K562 (cell line): ENCODE measurements at regions not wholly inside any gene's neighbourhood (a gene's known extent, or its start where the extent isn't known, plus 50 kb on each side); places are given as distances from the start of the nearest gene placed in this dataset.

Source experiments
- ATAC-seq: fragments of 200-7000 bp; cut with Tn5 transposase; 3 replicates; pipeline ENCODE4 v1.9.1; 2020; ENCODE audit warnings: moderate library complexity
- BruUV-seq: library from RNA; stranded (reverse); fragments of 400-500 nt; replicated peaks from 2 replicates; lab custom pipeline; 2021; lab: Mats Ljungman, UMichigan
- CTCF ChIA-PET: fragments of 300-600 bp; formaldehyde crosslinking; extraction: SDS; loops from one replicate; lab custom pipeline; 2021; ENCODE audit warnings: low intra/inter-chr PET ratio; lab: Yijun Ruan, JAX
- POLR2A ChIA-PET: fragments of 300-600, 350-650 bp; sonication (Branson Sonifier 250); formaldehyde crosslinking; extraction: SDS; loops from one replicate; lab custom pipeline; 2021; ENCODE audit warnings: antibody characterized with exemption, inconsistent platforms; lab: Yijun Ruan, JAX
- DNase-seq, 4 experiments: peaks; one replicate each; pipeline versions ENCODE4 v3.0.0 to v3.0.0-alpha.2; 2011 to 2018; ENCODE audit warnings: low spot score in 3 of 4, mixed read lengths in 3 of 4; ENCODE audit errors: extremely low read depth in 1 of 4
- FAIRE-seq: peaks from 2 replicates; lab custom pipeline; 2011; peaks lifted over from hg19 to GRCh38; lab: Jason Lieb, UNC
- H2AFZ ChIP-seq: 2 replicates; pipeline ENCODE4 v1.6.0; 2011; ENCODE audit warnings: low read depth, low read length, control low read depth, inconsistent platforms
- H3K27ac ChIP-seq: fragments of 200-600 bp; 3 replicates; pipeline ENCODE4 v1.8.0; 2011; ENCODE audit warnings: low read depth, mild to moderate bottlenecking, control low read depth, inconsistent platforms, low read length, moderate library complexity, mixed read lengths; ENCODE audit errors: extremely low read depth
- H3K27me3 ChIP-seq, 2 experiments: fragments of 300-600 bp in 1 of 2; 2 replicates in 1 of 2; 3 replicates in 1 of 2; pipeline versions ENCODE4 v1.6.0 to v1.8.0; 2011; ENCODE audit warnings: inconsistent platforms in 2 of 2, low read length in 2 of 2, mild to moderate bottlenecking in 1 of 2, mixed read lengths in 1 of 2, moderate library complexity in 1 of 2; ENCODE audit not compliant: control insufficient read depth in 2 of 2, insufficient read depth in 2 of 2
- H3K36me3 ChIP-seq: fragments of 300-600 bp; 3 replicates; pipeline ENCODE4 v1.8.0; 2011; ENCODE audit warnings: mild to moderate bottlenecking, low read length, inconsistent platforms; ENCODE audit not compliant: control insufficient read depth, insufficient read depth
- H3K4me1 ChIP-seq, 2 experiments: fragments of 200-600 bp in 1 of 2; replicated peaks in 1 of 2; 2 replicates in 1 of 2; 3 replicates in 1 of 2; pipeline versions ENCODE4 v1.5.1 to v1.8.0; 2011; ENCODE audit warnings: inconsistent platforms in 2 of 2, low read length in 2 of 2, mild to moderate bottlenecking in 1 of 2, mixed read lengths in 1 of 2, moderate library complexity in 1 of 2; ENCODE audit not compliant: control insufficient read depth in 2 of 2, insufficient read depth in 2 of 2
- H3K4me2 ChIP-seq: 2 replicates; pipeline ENCODE4 v1.6.1; 2011; ENCODE audit warnings: low read length, control low read depth, inconsistent platforms, mixed read lengths; ENCODE audit not compliant: insufficient read depth
- H3K4me3 ChIP-seq: fragments of 200-600 bp; sonication (generic), shearing (Covaris generic); 2 replicates; pipeline ENCODE4 v1.5.1; 2016; ENCODE audit warnings: control low read depth, inconsistent platforms
- H3K79me2 ChIP-seq: fragments of 200-600 bp; 3 replicates; pipeline ENCODE4 v1.8.0; 2011; ENCODE audit warnings: low read length, inconsistent platforms; ENCODE audit not compliant: control insufficient read depth, insufficient read depth
- H3K9ac ChIP-seq, 2 experiments: 2 replicates each; pipeline versions ENCODE4 v1.6.0 to v1.6.1; 2011; ENCODE audit warnings: low read depth in 2 of 2, low read length in 2 of 2, control low read depth in 1 of 2, inconsistent platforms in 1 of 2, mild to moderate bottlenecking in 1 of 2, mixed read lengths in 1 of 2; ENCODE audit not compliant: insufficient read depth in 1 of 2
- H3K9me1 ChIP-seq: one replicate; pipeline ENCODE4 v1.6.0; 2011; ENCODE audit warnings: inconsistent platforms, mild to moderate bottlenecking, low read length, moderate library complexity; ENCODE audit not compliant: control insufficient read depth, insufficient read depth
- H3K9me3 ChIP-seq: replicated peaks from 2 replicates; pipeline ENCODE4 v1.5.1; 2011; ENCODE audit warnings: low read depth, low read length, inconsistent platforms; ENCODE audit not compliant: control insufficient read depth, insufficient read depth
- H4K20me1 ChIP-seq: replicated peaks from 2 replicates; pipeline ENCODE4 v1.6.1; 2011; ENCODE audit warnings: low read length, inconsistent platforms, mixed read lengths; ENCODE audit not compliant: control insufficient read depth, insufficient read depth
- DEAF1 ChIP-seq: fragments of 450-650 bp; formaldehyde crosslinking; IDR thresholded peaks from 2 replicates; pipeline ENCODE4 v1.4.0; 2020; ENCODE audit warnings: mild to moderate bottlenecking, moderate library complexity
- MTF1 ChIP-seq: fragments of 250-450 bp; sonication (Bioruptor Pico); IDR thresholded peaks from 2 replicates; pipeline ENCODE4 v1.9.0; 2021; ENCODE audit warnings: moderate library complexity, mild to moderate bottlenecking, inconsistent platforms, borderline replicate concordance
- NBN ChIP-seq: fragments of 450-650 bp; IDR thresholded peaks from 2 replicates; pipeline ENCODE4 v1.6.1; 2016; ENCODE audit warnings: low read depth, mild to moderate bottlenecking
- NR2C1 ChIP-seq, 2 experiments: fragments of 450-650 bp; IDR thresholded peaks; 2 replicates each; pipeline ENCODE4 v1.6.1; 2017; ENCODE audit warnings: mild to moderate bottlenecking in 2 of 2, antibody characterized with exemption in 1 of 2, inconsistent platforms in 1 of 2, missing compliant biosample characterization in 1 of 2, missing genetic modification characterization in 1 of 2
- ZBTB40 ChIP-seq, 2 experiments: fragments of 450-650 bp in 1 of 2; sonication (generic) in 1 of 2; formaldehyde crosslinking in 1 of 2; IDR thresholded peaks; 2 replicates each; pipeline versions ENCODE4 v1.7.1 to v1.9.0; 2016 to 2022; ENCODE audit warnings: inconsistent platforms in 1 of 2, mild to moderate bottlenecking in 1 of 2, missing genetic modification reagents in 1 of 2
- WGBS: fragments of 100-300 bp; shearing (Covaris generic); methylation state at CpG from one replicate; pipeline ENCODE4 v1.1.6; 2016; ENCODE audit warnings: low coverage, mixed read lengths; ENCODE audit not compliant: insufficient coverage; ENCODE audit errors: missing lambda C conversion rate; 5-methylcytosine and 5-hydroxymethylcytosine counted together
- in situ Hi-C: fragments of 300-500 bp; cut with MboI; formaldehyde crosslinking; loops from 4 replicates; pipeline ENCODE4 v1.15.0; 2018; ENCODE audit warnings: inconsistent platforms, mixed read lengths
- intact Hi-C: fragments of 100-400 bp; cut with micrococcal nuclease; formaldehyde crosslinking; loops from 2 replicates; pipeline ENCODE4 v1.14.2; 2022

DNA sequence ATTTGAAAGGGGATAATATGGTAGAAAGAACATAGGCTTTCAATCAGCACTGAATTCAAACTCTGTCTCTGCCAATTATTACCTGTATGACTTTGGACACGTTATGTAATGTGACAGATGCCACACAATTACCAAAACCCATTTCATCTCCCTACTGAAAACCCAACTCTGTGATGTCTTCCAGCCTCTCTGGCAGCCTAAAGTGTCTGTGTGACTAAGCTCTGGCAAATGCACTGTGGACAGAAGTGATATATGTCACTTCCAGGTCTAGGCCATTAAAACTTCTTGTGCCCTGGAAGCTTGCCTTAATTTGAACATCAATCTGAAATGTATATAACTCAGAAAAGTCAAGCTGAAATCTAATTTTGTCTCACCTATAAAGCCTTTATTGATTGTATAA, 552.0 kb downstream of the RFC3 start:
- H3K9me1 ChIP-seq, result no peaks in the 10 kb centered on the region
- ChIA-PET POLR2A (no interaction called here), CTCF (no interaction called here)
- no TSS peak for BruUV-seq
- TF ChIP-seq DEAF1 (no peak), MTF1 (CRISPR knock-in tag) (no peak)
- no peaks in the 10 kb centered on the region for H4K20me1 ChIP-seq
- FAIRE-seq (no peak), ATAC-seq (no peak), DNase-seq (no peak)
- in situ Hi-C loops (no loop called here), intact Hi-C loops (no loop called here)
- no peak overlapping the region for H3K4me2 ChIP-seq
- no peaks in the 10 kb centered on the region for H3K4me1 ChIP-seq
- H3K9ac ChIP-seq, result no peak overlapping the region
- H2AFZ ChIP-seq, result no peak overlapping the region
- H3K27ac ChIP-seq, result no peak overlapping the region
- H3K27me3 ChIP-seq, result no peaks in the 10 kb centered on the region
- no peak overlapping the region for H3K4me3 ChIP-seq
- no peaks in the 10 kb centered on the region for H3K9me3 ChIP-seq
- H3K79me2 ChIP-seq, result no peaks in the 10 kb centered on the region
- 0% methylated on average over 1 of the region's 1 CpG for WGBS
- H3K36me3 ChIP-seq, result no peaks in the 10 kb centered on the region

GRCh38 chr13:34371108-34371507, 553.2 kb downstream of the RFC3 start:
- WGBS, result 6% methylated on average over 2 of the region's 2 CpGs
- intact Hi-C loops, result no loop called here
- Histone ChIP-seq H3K36me3 (no peaks in the 10 kb centered on the region), H2AFZ (no peak overlapping the region), H3K27me3 (no peaks in the 10 kb centered on the region), H3K4me1 (no peaks in the 10 kb centered on the region), H3K27ac (no peak overlapping the region), H3K9me3 (no peaks in the 10 kb centered on the region), H3K4me2 (no peak overlapping the region), H3K4me3 (no peak overlapping the region), H3K79me2 (no peaks in the 10 kb centered on the region), H4K20me1 (no peaks in the 10 kb centered on the region), H3K9ac (no peak overlapping the region), H3K9me1 (no peaks in the 10 kb centered on the region)
- DNase-seq (no peak), ATAC-seq (no peak), FAIRE-seq (no peak)
- no TSS peak for BruUV-seq
- ChIA-PET CTCF (no interaction called here), POLR2A (no interaction called here)
- in situ Hi-C loops, result no loop called here
- TF ChIP-seq ZBTB40 (IDR thresholded peaks at IDR 0.05), result no peak
- no peak for TF ChIP-seq ZBTB40 (CRISPR knock-in tag; IDR thresholded peaks at IDR 0.05)
- no peak for TF ChIP-seq NR2C1 (IDR thresholded peaks at IDR 0.05)
- no peak for TF ChIP-seq NR2C1 (tag; IDR thresholded peaks at IDR 0.05)
- no peak for TF ChIP-seq NBN
